Naive thymus-derived CD4-positive, alpha-beta T cell (primary cell): ENCODE measurements at regions not wholly inside any gene's neighbourhood (a gene's known extent, or its start where the extent isn't known, plus 50 kb on each side); places are given as distances from the start of the nearest gene placed in this dataset.

Experiments
- ATAC-seq: fragments of 150-1000 bp; cut with Tn5 transposase; 2 replicates; pipeline ENCODE4 v1.10.0; 2021; ENCODE audit warnings: mild to moderate bottlenecking, moderate library complexity
- CTCF ChIA-PET: fragments of 350-600 bp; sonication (Branson Sonifier 250); formaldehyde crosslinking; loops from one replicate; lab custom pipeline; 2021; ENCODE audit warnings: antibody characterized with exemption; lab: Charles Lee
- POLR2A ChIA-PET: fragments of 350-600 bp; sonication (Branson Sonifier 250); formaldehyde crosslinking; loops from one replicate; lab custom pipeline; 2021; ENCODE audit warnings: antibody characterized with exemption, inconsistent platforms; lab: Charles Lee
- DNase-seq, 9 donors: peaks; one replicate each; pipeline versions ENCODE4 v3.0.0 to v3.0.0-alpha.2; 2020 to 2022; ENCODE audit warnings: mixed read lengths in 1 of 9
- H3K27ac ChIP-seq: one replicate; pipeline ENCODE4 v1.7.0; 2013; ENCODE audit warnings: mild to moderate bottlenecking, low read depth, low read length, moderate library complexity
- H3K27me3 ChIP-seq, 2 donors: one replicate each; pipeline ENCODE4 v1.7.0; 2013; ENCODE audit warnings: low read length in 2 of 2, mild to moderate bottlenecking in 2 of 2, moderate library complexity in 2 of 2; ENCODE audit not compliant: control insufficient read depth in 2 of 2, insufficient read depth in 2 of 2
- H3K36me3 ChIP-seq, 3 experiments: 1 replicate in 2 of 3; 2 replicates in 1 of 3; pipeline ENCODE4 v1.7.0; 2013; ENCODE audit warnings: low read length in 3 of 3, mild to moderate bottlenecking in 3 of 3, moderate library complexity in 1 of 3; ENCODE audit not compliant: insufficient read depth in 3 of 3, control insufficient read depth in 2 of 3
- H3K4me1 ChIP-seq, 2 donors: one replicate each; pipeline ENCODE4 v1.7.0; 2013; ENCODE audit warnings: low read length in 2 of 2, mild to moderate bottlenecking in 2 of 2, moderate library complexity in 1 of 2; ENCODE audit not compliant: control insufficient read depth in 2 of 2, insufficient read depth in 2 of 2
- H3K4me3 ChIP-seq: 2 replicates; pipeline ENCODE4 v1.7.0; 2013; ENCODE audit warnings: mild to moderate bottlenecking, low read length
- H3K9me3 ChIP-seq, 3 experiments: 1 replicate in 2 of 3; 2 replicates in 1 of 3; pipeline ENCODE4 v1.7.0; 2013; ENCODE audit warnings: low read length in 3 of 3; ENCODE audit not compliant: control insufficient read depth in 2 of 3
- H3K27ac Mint-ChIP-seq, 9 donors: one replicate each; pipeline ENCODE4 v1.8.0; 2020 to 2022; ENCODE audit warnings: mixed read lengths in 9 of 9, mild to moderate bottlenecking in 8 of 9, moderate library complexity in 5 of 9, inconsistent platforms in 2 of 9
- H3K27me3 Mint-ChIP-seq, 5 donors: one replicate each; pipeline ENCODE4 v1.8.0; 2021 to 2022; ENCODE audit warnings: mixed read lengths in 5 of 5, mild to moderate bottlenecking in 1 of 5
- H3K36me3 Mint-ChIP-seq, 5 donors: one replicate each; pipeline ENCODE4 v1.8.0; 2020 to 2022; ENCODE audit warnings: mixed read lengths in 5 of 5, mild to moderate bottlenecking in 3 of 5, inconsistent platforms in 1 of 5
- H3K4me1 Mint-ChIP-seq, 7 donors: one replicate each; pipeline ENCODE4 v1.8.0; 2020 to 2022; ENCODE audit warnings: mixed read lengths in 7 of 7, mild to moderate bottlenecking in 3 of 7, inconsistent platforms in 1 of 7
- H3K4me3 Mint-ChIP-seq, 10 donors: one replicate each; pipeline ENCODE4 v1.8.0; 2020 to 2022; ENCODE audit warnings: mild to moderate bottlenecking in 10 of 10, mixed read lengths in 10 of 10, moderate library complexity in 6 of 10, inconsistent platforms in 2 of 10
- H3K9me3 Mint-ChIP-seq, 11 donors: one replicate each; pipeline ENCODE4 v1.8.0; 2020 to 2022; ENCODE audit warnings: mixed read lengths in 11 of 11, mild to moderate bottlenecking in 4 of 11, inconsistent platforms in 1 of 11, moderate library complexity in 1 of 11
- intact Hi-C, 2 donors: fragments of 100-400 bp; cut with micrococcal nuclease; formaldehyde crosslinking; loops; one replicate each; pipeline ENCODE4 v1.15.1; 2023

GRCh38 chr7:35339811-35340210 lies 85.9 kb upstream of the TBX20 start:
- H3K27ac ChIP-seq = no peak overlapping the region
- H3K9me3 ChIP-seq = no peaks in the 10 kb centered on the region
- DNase-seq = no peak
- intact Hi-C loops = no loop called here
- peaks cover 5 to 25% (median 19%) of the 10 kb centered on the region in 5 donors for H3K27me3 Mint-ChIP-seq
- no peaks in the 10 kb centered on the region for H3K36me3 ChIP-seq
- peaks cover 0 to 3% (median 0%) of the 10 kb centered on the region in 11 donors for H3K9me3 Mint-ChIP-seq
- ATAC-seq = no peak
- H3K4me3 ChIP-seq = no peak overlapping the region
- no peaks in the 10 kb centered on the region for H3K4me1 Mint-ChIP-seq
- H3K4me1 ChIP-seq = no peaks in the 10 kb centered on the region
- H3K27ac Mint-ChIP-seq = no peak overlapping the region
- ChIA-PET CTCF (no interaction called here), POLR2A (no interaction called here)
- peaks cover 0 to 4% (median 0%) of the 10 kb centered on the region in 5 donors for H3K36me3 Mint-ChIP-seq
- H3K4me3 Mint-ChIP-seq = no peak overlapping the region
- no peaks in the 10 kb centered on the region for H3K27me3 ChIP-seq

GRCh38 chr7:35336444-35336843 lies 82.5 kb upstream of the TBX20 start:
- Histone ChIP-seq H3K9me3 (no peaks in the 10 kb centered on the region), H3K36me3 (no peaks in the 10 kb centered on the region), H3K4me1 (no peaks in the 10 kb centered on the region), H3K27ac (no peak overlapping the region), H3K4me3 (no peak overlapping the region), H3K27me3 (no peaks in the 10 kb centered on the region)
- Mint-ChIP-seq H3K27ac (no peak overlapping the region), H3K27me3 (peaks cover 0 to 26% (median 19%) of the 10 kb centered on the region in 5 donors), H3K4me3 (no peak overlapping the region), H3K9me3 (peaks cover 0 to 3% (median 0%) of the 10 kb centered on the region in 11 donors), H3K36me3 (peaks cover 0 to 4% (median 0%) of the 10 kb centered on the region in 5 donors), H3K4me1 (no peaks in the 10 kb centered on the region)
- CTCF ChIA-PET = no interaction called here
- no peak for ATAC-seq
- POLR2A ChIA-PET = no interaction called here
- no peak for DNase-seq
- intact Hi-C loops = no loop called here

- ATAC-seq (no peak), DNase-seq (no peak)
- H3K9me3 Mint-ChIP-seq = no peaks in the 10 kb centered on the region
- intact Hi-C loops = no loop called here
- Histone ChIP-seq H3K4me3 (no peak overlapping the region), H3K4me1 (no peaks in the 10 kb centered on the region), H3K36me3 (no peaks in the 10 kb centered on the region), H3K27me3 (no peaks in the 10 kb centered on the region), H3K9me3 (no peaks in the 10 kb centered on the region), H3K27ac (no peak overlapping the region)
- H3K27ac Mint-ChIP-seq = no peak overlapping the region
- peaks cover 0 to 32% (median 19%) of the 10 kb centered on the region in 5 donors for H3K27me3 Mint-ChIP-seq
- H3K4me1 Mint-ChIP-seq = no peaks in the 10 kb centered on the region
- no peak overlapping the region for H3K4me3 Mint-ChIP-seq
- ChIA-PET POLR2A (no interaction called here), CTCF (no interaction called here)
- H3K36me3 Mint-ChIP-seq = peaks cover 0 to under 1% (median 0%) of the 10 kb centered on the region in 5 donors
Measured at GRCh38 chr7:35334506-35334905, 80.6 kb upstream of the TBX20 start.

GRCh38 chr7:35333265-35333664 lies 79.4 kb upstream of the TBX20 start:
- H3K36me3 ChIP-seq = no peaks in the 10 kb centered on the region
- intact Hi-C loops = no loop called here
- H3K27ac Mint-ChIP-seq = no peak overlapping the region
- no peak for DNase-seq
- H3K27me3 Mint-ChIP-seq = peaks cover 0 to 30% (median 18%) of the 10 kb centered on the region in 5 donors
- H3K4me3 ChIP-seq = no peak overlapping the region
- H3K4me1 ChIP-seq = no peaks in the 10 kb centered on the region
- H3K9me3 Mint-ChIP-seq = no peaks in the 10 kb centered on the region
- no peak for ATAC-seq
- H3K36me3 Mint-ChIP-seq = no peaks in the 10 kb centered on the region
- no peak overlapping the region for H3K4me3 Mint-ChIP-seq
- no peak overlapping the region for H3K27ac ChIP-seq
- no peaks in the 10 kb centered on the region for H3K27me3 ChIP-seq
- POLR2A ChIA-PET = no interaction called here
- no peaks in the 10 kb centered on the region for H3K9me3 ChIP-seq
- no peaks in the 10 kb centered on the region for H3K4me1 Mint-ChIP-seq
- CTCF ChIA-PET = no interaction called here

GRCh38 chr7:35331730-35332678 lies 78.1 kb upstream of the TBX20 start:
- no peaks in the 10 kb centered on the region for H3K4me1 Mint-ChIP-seq
- Histone ChIP-seq H3K27me3 (no peaks in the 10 kb centered on the region), H3K36me3 (no peaks in the 10 kb centered on the region), H3K4me1 (no peaks in the 10 kb centered on the region), H3K27ac (no peak overlapping the region), H3K9me3 (no peaks in the 10 kb centered on the region), H3K4me3 (no peak overlapping the region)
- peaks cover 0 to 27% (median 17%) of the 10 kb centered on the region in 5 donors for H3K27me3 Mint-ChIP-seq
- CTCF ChIA-PET = no interaction called here
- DNase-seq (no peak), ATAC-seq (no peak)
- H3K9me3 Mint-ChIP-seq = no peaks in the 10 kb centered on the region
- no peak overlapping the region for H3K4me3 Mint-ChIP-seq
- no peak overlapping the region for H3K27ac Mint-ChIP-seq
- POLR2A ChIA-PET = no interaction called here
- no peaks in the 10 kb centered on the region for H3K36me3 Mint-ChIP-seq
- intact Hi-C loops = no loop called here

- CTCF ChIA-PET = no interaction called here
- Mint-ChIP-seq H3K27me3 (peaks cover 3 to 32% (median 23%) of the 10 kb centered on the region in 5 donors), H3K27ac (no peak overlapping the region), H3K4me1 (no peaks in the 10 kb centered on the region), H3K4me3 (no peak overlapping the region), H3K36me3 (no peaks in the 10 kb centered on the region), H3K9me3 (peaks cover 0 to 21% (median 5%) of the 10 kb centered on the region in 11 donors)
- Histone ChIP-seq H3K4me1 (no peaks in the 10 kb centered on the region), H3K4me3 (no peak overlapping the region), H3K36me3 (no peaks in the 10 kb centered on the region), H3K27ac (no peak overlapping the region), H3K27me3 (no peaks in the 10 kb centered on the region), H3K9me3 (no peaks in the 10 kb centered on the region)
- POLR2A ChIA-PET = no interaction called here
- ATAC-seq = no peak
- intact Hi-C loops = no loop called here
- DNase-seq = no peak
Measured at GRCh38 chr7:35329026-35329425, 75.1 kb upstream of the TBX20 start.

- H3K27me3 Mint-ChIP-seq = peaks cover 0 to 35% (median 27%) of the 10 kb centered on the region in 5 donors
- no peaks in the 10 kb centered on the region for H3K36me3 ChIP-seq
- no peak overlapping the region for H3K4me3 ChIP-seq
- H3K27ac Mint-ChIP-seq = no peak overlapping the region
- no peaks in the 10 kb centered on the region for H3K9me3 ChIP-seq
- H3K4me3 Mint-ChIP-seq = no peak overlapping the region
- intact Hi-C loops = no loop called here
- ChIA-PET CTCF (no interaction called here), POLR2A (no interaction called here)
- ATAC-seq = no peak
- no peaks in the 10 kb centered on the region for H3K27me3 ChIP-seq
- no peak overlapping the region for H3K27ac ChIP-seq
- DNase-seq = no peak
- H3K36me3 Mint-ChIP-seq = no peaks in the 10 kb centered on the region
- no peaks in the 10 kb centered on the region for H3K4me1 Mint-ChIP-seq
- H3K4me1 ChIP-seq = no peaks in the 10 kb centered on the region
- peaks cover 0 to 10% (median 3%) of the 10 kb centered on the region in 11 donors for H3K9me3 Mint-ChIP-seq
Measured at GRCh38 chr7:35319606-35320005, 65.7 kb upstream of the TBX20 start.
